Neural crest cell (in vitro differentiated cells): ENCODE measurements at regions not wholly inside any gene's neighbourhood (a gene's known extent, or its start where the extent isn't known, plus 50 kb on each side); places are given as distances from the start of the nearest gene placed in this dataset.

Experiments
- DNase-seq: peaks from one replicate; pipeline ENCODE4 v3.0.0; 2021; ENCODE audit warnings: low read depth, mixed read lengths, low spot score
- H3K27ac Mint-ChIP-seq: one replicate; pipeline ENCODE4 v1.8.0; 2021; ENCODE audit warnings: mild to moderate bottlenecking, mixed read lengths; ENCODE audit not compliant: unreplicated experiment
- H3K27me3 Mint-ChIP-seq: 2 replicates; pipeline ENCODE4 v1.8.0; 2021; ENCODE audit warnings: low read depth, mild to moderate bottlenecking, mixed read lengths
- H3K36me3 Mint-ChIP-seq: 2 replicates; pipeline ENCODE4 v1.8.0; 2021; ENCODE audit warnings: low read depth, mild to moderate bottlenecking, mixed read lengths
- H3K4me1 Mint-ChIP-seq: 2 replicates; pipeline ENCODE4 v1.8.0; 2021; ENCODE audit warnings: mixed read lengths
- H3K4me3 Mint-ChIP-seq: one replicate; pipeline ENCODE4 v1.8.0; 2021; ENCODE audit warnings: mild to moderate bottlenecking, mixed read lengths
- H3K9me3 Mint-ChIP-seq: 2 replicates; pipeline ENCODE4 v1.8.0; 2021; ENCODE audit warnings: mixed read lengths
- CTCF ChIP-seq: fragments of 200-600 bp; sonication (generic); conservative IDR thresholded peaks from 2 replicates; pipeline ENCODE4 v1.5.0; 2021; ENCODE audit warnings: antibody characterized with exemption, mild to moderate bottlenecking

GRCh38 chr11:109347304-109347703, 74.7 kb upstream of the C11orf87 start:
- Mint-ChIP-seq H3K27ac (no peak overlapping the region), H3K4me3 (no peak overlapping the region), H3K27me3 (no peaks in the 10 kb centered on the region), H3K9me3 (no peaks in the 10 kb centered on the region), H3K4me1 (peaks cover 5% of the 10 kb centered on the region), H3K36me3 (no peaks in the 10 kb centered on the region)
- TF ChIP-seq CTCF: no peak
- no peak for DNase-seq

- H3K27me3 Mint-ChIP-seq: no peaks in the 10 kb centered on the region
- H3K4me3 Mint-ChIP-seq: no peak overlapping the region
- no peak for TF ChIP-seq CTCF
- peaks cover 5% of the 10 kb centered on the region for H3K4me1 Mint-ChIP-seq
- H3K9me3 Mint-ChIP-seq: no peaks in the 10 kb centered on the region
- no peaks in the 10 kb centered on the region for H3K36me3 Mint-ChIP-seq
- no peak overlapping the region for H3K27ac Mint-ChIP-seq
- no peak for DNase-seq
These were observed 72.5 kb upstream of the C11orf87 start for GRCh38 chr11:109349276-109350080.

- no peak for TF ChIP-seq CTCF
- Mint-ChIP-seq H3K27ac (no peak overlapping the region), H3K36me3 (no peaks in the 10 kb centered on the region), H3K4me3 (no peak overlapping the region), H3K27me3 (no peaks in the 10 kb centered on the region), H3K9me3 (no peaks in the 10 kb centered on the region), H3K4me1 (peaks cover 5% of the 10 kb centered on the region)
- no peak for DNase-seq
These were observed 71.9 kb upstream of the C11orf87 start for GRCh38 chr11:109350091-109350490.

DNA sequence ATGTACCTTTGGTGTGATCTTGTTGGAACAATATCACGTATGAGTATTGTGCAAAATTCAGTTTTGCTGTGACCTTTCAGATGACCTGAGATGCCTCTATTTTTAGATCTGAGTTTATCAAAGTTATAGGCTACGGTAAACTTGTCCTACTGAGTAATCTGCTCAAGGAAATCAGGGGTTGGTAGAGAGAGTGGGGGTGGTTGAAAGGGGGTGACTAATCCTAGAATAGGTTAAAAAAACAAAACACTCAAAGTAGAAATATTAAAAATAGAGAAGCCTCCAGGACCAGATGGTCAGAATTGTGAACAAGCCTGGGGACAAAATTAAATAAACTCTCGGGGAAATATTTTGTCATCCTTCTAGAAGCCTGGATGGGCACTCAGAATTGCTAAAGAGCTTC, 59.9 kb upstream of the C11orf87 start:
- Mint-ChIP-seq H3K27me3 (no peaks in the 10 kb centered on the region), H3K4me1 (no peaks in the 10 kb centered on the region), H3K27ac (no peak overlapping the region), H3K36me3 (no peaks in the 10 kb centered on the region), H3K9me3 (peaks cover 2% of the 10 kb centered on the region), H3K4me3 (no peak overlapping the region)
- no peak for TF ChIP-seq CTCF
- DNase-seq: no peak

DNA sequence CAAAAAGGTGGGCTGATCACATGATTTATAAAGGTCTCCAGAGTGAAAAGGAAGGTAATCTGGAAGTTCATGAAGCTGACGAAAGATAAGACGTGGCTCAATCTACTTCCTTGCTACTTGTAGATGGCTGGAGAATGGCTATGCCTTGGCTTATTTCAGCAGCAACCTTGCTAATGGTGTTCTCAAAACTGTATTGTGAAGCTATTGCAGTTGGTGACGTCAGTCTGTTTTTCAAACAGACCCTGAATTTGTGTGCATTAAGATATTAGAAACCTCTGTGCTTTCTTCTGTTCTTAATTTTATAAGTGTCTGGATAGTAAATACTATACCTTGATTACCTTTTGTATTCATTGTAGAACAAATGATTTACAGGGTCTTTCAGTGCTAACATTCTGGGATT, 58.3 kb upstream of the C11orf87 start:
- Mint-ChIP-seq H3K4me1 (no peaks in the 10 kb centered on the region), H3K36me3 (no peaks in the 10 kb centered on the region), H3K27ac (no peak overlapping the region), H3K4me3 (no peak overlapping the region), H3K9me3 (peaks cover 3% of the 10 kb centered on the region), H3K27me3 (no peaks in the 10 kb centered on the region)
- TF ChIP-seq CTCF: no peak
- no peak for DNase-seq
